Erythroblast (primary cell): ENCODE measurements at regions not wholly inside any gene's neighbourhood (a gene's known extent, or its start where the extent isn't known, plus 50 kb on each side); places are given as distances from the start of the nearest gene placed in this dataset.

Experiments used
- GATA1 ChIP-seq: IDR thresholded peaks from 2 replicates; pipeline ENCODE4 v1.6.1; 2011; ENCODE audit warnings: low read depth, mild to moderate bottlenecking, control low read depth, low read length, moderate library complexity
- POLR2A ChIP-seq: IDR thresholded peaks from 2 replicates; pipeline ENCODE4 v1.6.1; 2011; ENCODE audit warnings: mild to moderate bottlenecking, low read length

DNA sequence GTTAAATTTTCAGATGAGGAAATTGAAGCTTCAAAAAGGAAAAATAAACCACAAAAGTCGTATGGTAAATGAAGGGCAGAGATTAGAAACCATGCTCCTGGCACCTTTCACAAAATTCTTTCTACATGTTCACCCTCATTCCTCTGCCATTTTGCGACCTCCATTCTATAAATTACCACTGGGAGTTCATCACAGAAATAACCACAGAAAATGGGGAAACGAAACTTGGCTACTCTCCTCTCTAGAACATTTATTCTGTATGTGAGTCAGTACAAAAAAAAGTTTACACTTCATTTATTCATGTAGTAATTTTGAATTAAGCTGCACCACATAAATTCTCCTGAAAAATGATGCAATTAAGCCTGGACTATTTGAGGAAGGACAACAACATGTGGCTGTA, 320.9 kb upstream of the C1orf87 start:
- TF ChIP-seq POLR2A, result no peak
- no peak for TF ChIP-seq GATA1
